Testis (tissue), 2 donors: ENCODE measurements at regions not wholly inside any gene's neighbourhood (a gene's known extent, or its start where the extent isn't known, plus 50 kb on each side); places are given as distances from the start of the nearest gene placed in this dataset.

Source experiments
- DNase-seq: peaks from one replicate; pipeline ENCODE4 v3.0.0-alpha.2; 2019
- H3K27ac ChIP-seq, 2 donors: fragments of 200-600 bp; sonication (generic); one replicate each; pipeline ENCODE4 v1.5.1; 2019
- H3K27me3 ChIP-seq: fragments of 200-600 bp; sonication (generic); one replicate; pipeline ENCODE4 v1.5.1; 2019
- H3K36me3 ChIP-seq: fragments of 200-600 bp; sonication (generic); one replicate; pipeline ENCODE4 v1.5.1; 2017; ENCODE audit warnings: low read depth; ENCODE audit errors: missing control alignments
- H3K4me1 ChIP-seq: fragments of 200-600 bp; sonication (generic); one replicate; pipeline ENCODE4 v1.5.1; 2019
- H3K4me3 ChIP-seq, 2 donors: fragments of 200-600 bp; sonication (generic); one replicate each; pipeline ENCODE4 v1.5.1; 2017 to 2019
- H3K9me3 ChIP-seq: fragments of 200-600 bp; sonication (generic); one replicate; pipeline ENCODE4 v1.5.1; 2017
- CTCF ChIP-seq, 3 experiments: fragments of 450-650 bp in 2 of 3; fragments of 200-600 bp in 1 of 3; sonication (generic) in 1 of 3; IDR thresholded peaks; one replicate each; pipeline ENCODE4 v1.5.1; 2016 to 2019; ENCODE audit warnings: antibody characterized with exemption in 3 of 3, mild to moderate bottlenecking in 2 of 3, moderate library complexity in 1 of 3
- POLR2A ChIP-seq: fragments of 450-650 bp; IDR thresholded peaks from one replicate; pipeline ENCODE4 v1.6.1; 2017; ENCODE audit warnings: antibody characterized with exemption, mild to moderate bottlenecking, moderate library complexity
- WGBS, 2 donors: methylation state at CpG; one replicate each; pipeline ENCODE4 v1.1.5; 2018; 5-methylcytosine and 5-hydroxymethylcytosine counted together
- intact Hi-C: fragments of 100-400 bp; cut with DNase I; formaldehyde crosslinking; loops from one replicate; pipeline ENCODE4 v1.15.1; 2023; ENCODE audit warnings: low total_unique reads

- WGBS, 2 donors, result 74 to 80% methylated on average over 1 of the region's 1 CpG
- H3K9me3 ChIP-seq, result no peaks in the 10 kb centered on the region
These were observed 93.0 kb upstream of the MPDZ start for GRCh38 chr9:13372510-13372909.

GRCh38 chr9:13369431-13369830, 89.9 kb upstream of the MPDZ start:
- no peak for DNase-seq
- 75 to 77% methylated on average over 4 of the region's 4 CpGs for WGBS, 2 donors

More at GRCh38 chr9:13372510-13372909, 93.0 kb upstream of the MPDZ start:
- intact Hi-C loops, result no loop called here
- TF ChIP-seq CTCF (IDR thresholded peaks at IDR 0.05) (no peak), POLR2A (no peak)
- H3K4me1 ChIP-seq, result no peaks in the 10 kb centered on the region
- H3K27me3 ChIP-seq, result no peaks in the 10 kb centered on the region
- no peaks in the 10 kb centered on the region for H3K36me3 ChIP-seq
- no peak overlapping the region for H3K27ac ChIP-seq
- no peak for DNase-seq
- no peak overlapping the region for H3K4me3 ChIP-seq

GRCh38 chr9:13367784-13368183, 88.3 kb upstream of the MPDZ start:
- Histone ChIP-seq H3K27me3 (no peaks in the 10 kb centered on the region), H3K9me3 (no peaks in the 10 kb centered on the region), H3K27ac (no peak overlapping the region), H3K36me3 (no peaks in the 10 kb centered on the region), H3K4me3 (no peak overlapping the region), H3K4me1 (no peaks in the 10 kb centered on the region)
- TF ChIP-seq CTCF (IDR thresholded peaks at IDR 0.05) (no peak), POLR2A (no peak)
- 77 to 83% methylated on average over 4 of the region's 4 CpGs for WGBS, 2 donors
- no peak for DNase-seq
- intact Hi-C loops, result no loop called here

More at GRCh38 chr9:13369431-13369830, 89.9 kb upstream of the MPDZ start:
- TF ChIP-seq POLR2A, result no peak
- no peak for TF ChIP-seq CTCF (IDR thresholded peaks at IDR 0.05)
- H3K4me3 ChIP-seq, result no peak overlapping the region
- H3K27ac ChIP-seq, result no peak overlapping the region
- no peaks in the 10 kb centered on the region for H3K9me3 ChIP-seq
- no peaks in the 10 kb centered on the region for H3K27me3 ChIP-seq
- no peaks in the 10 kb centered on the region for H3K4me1 ChIP-seq
- intact Hi-C loops, result no loop called here
- H3K36me3 ChIP-seq, result no peaks in the 10 kb centered on the region

GRCh38 chr9:13364271-13365000, 84.9 kb upstream of the MPDZ start:
- WGBS, 2 donors, result 63 to 72% methylated on average over 7 of the region's 7 CpGs
- intact Hi-C loops, result no loop called here
- DNase-seq, result no peak

More at GRCh38 chr9:13364271-13365000, 84.9 kb upstream of the MPDZ start:
- Histone ChIP-seq H3K4me1 (no peaks in the 10 kb centered on the region), H3K9me3 (no peaks in the 10 kb centered on the region), H3K27me3 (no peaks in the 10 kb centered on the region), H3K36me3 (no peaks in the 10 kb centered on the region), H3K4me3 (no peak overlapping the region), H3K27ac (no peak overlapping the region)
- TF ChIP-seq CTCF (IDR thresholded peaks at IDR 0.05) (no peak), POLR2A (no peak)
